ENCODE measurements at regions not wholly inside any gene's neighbourhood (a gene's known extent, or its start where the extent isn't known, plus 50 kb on each side); places are given as distances from the start of the nearest gene placed in this dataset.

DNA sequence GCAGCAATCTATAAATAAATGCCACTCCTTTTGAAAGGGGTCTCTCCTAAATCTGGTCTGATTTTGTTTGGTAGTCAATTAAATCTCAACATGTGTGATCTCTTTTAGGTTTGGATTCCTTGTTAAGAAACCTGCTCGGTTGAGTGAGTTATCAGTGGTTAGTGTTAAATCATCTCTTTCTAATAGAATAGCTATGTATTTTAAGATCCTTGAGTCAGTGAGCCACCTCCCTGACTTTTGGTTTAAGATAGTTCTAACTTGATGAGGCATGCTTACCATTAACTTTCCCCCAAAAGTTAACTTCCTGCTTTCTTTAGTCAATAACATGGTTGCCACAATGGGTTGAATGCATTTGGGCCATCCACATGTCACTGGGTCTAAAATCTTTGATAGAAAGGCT is 93.1 kb upstream of the OLFM3 start:
- H3K9me3 ChIP-seq (ENCODE audit: low read length) = no peaks in the 10 kb centered on the region
- intact Hi-C loops (cut with micrococcal nuclease; ENCODE audit: unreplicated experiment) = no loop called here
- H2AFZ ChIP-seq (ENCODE audit: low read length) = no peak overlapping the region
- H3K79me2 ChIP-seq (ENCODE audit: insufficient read depth, low read depth, low read length) = no peaks in the 10 kb centered on the region
- no peak for TF ChIP-seq EZH2phosphoT487 (IDR thresholded peaks at IDR 0.05; ENCODE audit: borderline replicate concordance, low read depth, low read length)
- TF ChIP-seq, protein P1, sequence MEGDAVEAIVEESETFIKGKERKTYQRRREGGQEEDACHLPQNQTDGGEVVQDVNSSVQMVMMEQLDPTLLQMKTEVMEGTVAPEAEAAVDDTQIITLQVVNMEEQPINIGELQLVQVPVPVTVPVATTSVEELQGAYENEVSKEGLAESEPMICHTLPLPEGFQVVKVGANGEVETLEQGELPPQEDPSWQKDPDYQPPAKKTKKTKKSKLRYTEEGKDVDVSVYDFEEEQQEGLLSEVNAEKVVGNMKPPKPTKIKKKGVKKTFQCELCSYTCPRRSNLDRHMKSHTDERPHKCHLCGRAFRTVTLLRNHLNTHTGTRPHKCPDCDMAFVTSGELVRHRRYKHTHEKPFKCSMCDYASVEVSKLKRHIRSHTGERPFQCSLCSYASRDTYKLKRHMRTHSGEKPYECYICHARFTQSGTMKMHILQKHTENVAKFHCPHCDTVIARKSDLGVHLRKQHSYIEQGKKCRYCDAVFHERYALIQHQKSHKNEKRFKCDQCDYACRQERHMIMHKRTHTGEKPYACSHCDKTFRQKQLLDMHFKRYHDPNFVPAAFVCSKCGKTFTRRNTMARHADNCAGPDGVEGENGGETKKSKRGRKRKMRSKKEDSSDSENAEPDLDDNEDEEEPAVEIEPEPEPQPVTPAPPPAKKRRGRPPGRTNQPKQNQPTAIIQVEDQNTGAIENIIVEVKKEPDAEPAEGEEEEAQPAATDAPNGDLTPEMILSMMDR (conservative IDR thresholded peaks at IDR 0.05; ENCODE audit: low read length) = no peak
- H4K20me1 ChIP-seq (ENCODE audit: insufficient read depth, low read length) = no peaks in the 10 kb centered on the region
- H3K4me1 ChIP-seq (ENCODE audit: insufficient read depth, low read length, poor library complexity, severe bottlenecking) = no peaks in the 10 kb centered on the region
- no peak overlapping the region for H3K27ac ChIP-seq (ENCODE audit: low read depth, low read length, poor library complexity, severe bottlenecking)
- no peaks in the 10 kb centered on the region for H3K9me2 ChIP-seq (ENCODE audit: insufficient read depth, low read length)
- DNase-seq (ENCODE audit: low spot score) = no peak
- no TSS peak for BruUV-seq (replicated peaks)
- no peak overlapping the region for H3K4me2 ChIP-seq (ENCODE audit: low read length)
- H3K4me3 ChIP-seq (ENCODE audit: low read depth, low read length, poor library complexity, severe bottlenecking) = no peak overlapping the region
- POLR2A ChIA-PET = no interaction called here
- CTCF ChIA-PET (ENCODE audit: unreplicated experiment) = no interaction called here
- no peaks in the 10 kb centered on the region for H3K36me3 ChIP-seq (ENCODE audit: insufficient read depth, low read length)

DNA sequence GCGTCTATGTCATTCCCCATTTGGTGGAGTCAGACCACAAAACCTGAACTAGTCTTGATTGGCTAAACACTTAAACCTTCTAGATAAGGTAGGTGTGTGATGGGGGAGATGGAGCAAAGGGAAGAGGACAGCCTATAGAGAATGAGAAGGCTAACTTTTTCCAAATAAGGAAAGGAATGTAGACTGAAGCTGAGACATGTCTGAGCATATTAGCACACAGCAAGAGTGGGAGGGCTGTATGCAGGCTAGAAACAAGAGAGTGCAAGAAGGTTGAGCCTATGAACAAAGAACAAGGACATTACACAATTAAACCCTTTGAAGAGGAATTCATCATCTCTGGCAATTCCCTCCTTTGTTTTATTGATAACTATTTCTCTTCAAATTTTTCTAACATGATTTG is 89.2 kb upstream of the OLFM3 start:
- Histone ChIP-seq H3K4me1 (ENCODE audit: insufficient read depth, low read length, poor library complexity, severe bottlenecking) (no peaks in the 10 kb centered on the region), H2AFZ (ENCODE audit: low read length) (no peak overlapping the region), H3K4me2 (ENCODE audit: low read length) (no peak overlapping the region), H3K79me2 (ENCODE audit: insufficient read depth, low read depth, low read length) (no peaks in the 10 kb centered on the region), H4K20me1 (ENCODE audit: insufficient read depth, low read length) (no peaks in the 10 kb centered on the region), H3K9me3 (ENCODE audit: low read length) (no peaks in the 10 kb centered on the region), H3K36me3 (ENCODE audit: insufficient read depth, low read length) (no peaks in the 10 kb centered on the region), H3K4me3 (ENCODE audit: low read depth, low read length, poor library complexity, severe bottlenecking) (no peak overlapping the region), H3K27ac (ENCODE audit: low read depth, low read length, poor library complexity, severe bottlenecking) (no peak overlapping the region), H3K9me2 (ENCODE audit: insufficient read depth, low read length) (no peaks in the 10 kb centered on the region)
- no TSS peak for BruUV-seq (replicated peaks)
- no peak for DNase-seq (ENCODE audit: low spot score)
- TF ChIP-seq, protein P1 (conservative IDR thresholded peaks at IDR 0.05; ENCODE audit: low read length) = no peak
- no peak for TF ChIP-seq EZH2phosphoT487 (IDR thresholded peaks at IDR 0.05; ENCODE audit: borderline replicate concordance, low read depth, low read length)
- ChIA-PET POLR2A (no interaction called here), CTCF (ENCODE audit: unreplicated experiment) (no interaction called here)
- intact Hi-C loops (cut with micrococcal nuclease; ENCODE audit: unreplicated experiment) = no loop called here

DNA sequence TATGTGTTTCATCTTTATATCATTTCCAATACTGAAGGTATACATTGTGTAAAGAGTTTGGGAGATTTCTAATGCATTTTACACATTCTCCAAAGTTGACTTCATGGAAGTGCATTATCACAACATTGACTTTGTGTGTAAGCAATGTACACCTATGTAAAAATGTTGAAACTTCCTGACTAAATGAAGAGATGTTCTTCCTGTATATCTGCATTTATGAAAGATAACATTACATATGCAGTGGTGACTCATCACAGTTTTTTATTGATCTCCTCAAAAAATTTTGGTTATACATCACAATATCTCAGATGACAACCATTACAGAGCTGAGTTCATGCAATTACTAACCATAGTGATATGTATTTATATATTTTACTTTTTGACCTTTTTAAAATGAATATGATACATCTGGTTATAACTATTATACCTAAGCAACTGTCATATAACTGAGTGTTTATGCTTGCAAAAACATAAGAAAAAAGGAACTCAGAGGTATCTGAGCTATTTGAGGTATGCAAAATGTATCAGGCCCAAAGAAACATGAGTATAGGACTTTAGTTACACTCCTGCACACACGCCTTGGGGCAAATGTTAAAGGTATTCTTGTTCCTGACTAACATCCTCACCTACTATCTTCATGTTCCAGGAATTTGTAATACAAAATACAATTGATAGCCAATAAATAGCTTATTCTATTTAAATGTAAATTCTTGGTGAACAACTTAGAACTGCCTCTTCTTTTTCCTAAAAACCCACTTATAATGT is 88.2 kb upstream of the OLFM3 start:
- Histone ChIP-seq H3K4me1 (ENCODE audit: insufficient read depth, low read length, poor library complexity, severe bottlenecking) (no peaks in the 10 kb centered on the region), H3K9me3 (ENCODE audit: low read length) (no peaks in the 10 kb centered on the region), H3K4me2 (ENCODE audit: low read length) (no peak overlapping the region), H2AFZ (ENCODE audit: low read length) (no peak overlapping the region), H3K79me2 (ENCODE audit: insufficient read depth, low read depth, low read length) (no peaks in the 10 kb centered on the region), H3K9me2 (ENCODE audit: insufficient read depth, low read length) (no peaks in the 10 kb centered on the region), H3K36me3 (ENCODE audit: insufficient read depth, low read length) (no peaks in the 10 kb centered on the region), H3K27ac (ENCODE audit: low read depth, low read length, poor library complexity, severe bottlenecking) (no peak overlapping the region), H4K20me1 (ENCODE audit: insufficient read depth, low read length) (no peaks in the 10 kb centered on the region), H3K4me3 (ENCODE audit: low read depth, low read length, poor library complexity, severe bottlenecking) (no peak overlapping the region)
- CTCF ChIA-PET (ENCODE audit: unreplicated experiment) = no interaction called here
- no peak for DNase-seq (ENCODE audit: low spot score)
- POLR2A ChIA-PET = interaction anchor here (0.6 kb wide), 1 partner anchor 21 kb away, joined by 3 read pairs; no protein-coding TSS in a partner anchor
- BruUV-seq (replicated peaks) = no TSS peak
- no peak for TF ChIP-seq EZH2phosphoT487 (IDR thresholded peaks at IDR 0.05; ENCODE audit: borderline replicate concordance, low read depth, low read length)
- TF ChIP-seq, protein P1 (conservative IDR thresholded peaks at IDR 0.05; ENCODE audit: low read length) = no peak
- intact Hi-C loops (cut with micrococcal nuclease; ENCODE audit: unreplicated experiment) = no loop called here

All from OCI-LY7 (cell line).